Endothelial cell (in vitro differentiated cells): ENCODE measurements at regions not wholly inside any gene's neighbourhood (a gene's known extent, or its start where the extent isn't known, plus 50 kb on each side); places are given as distances from the start of the nearest gene placed in this dataset.

Experiments
- DNase-seq: peaks from one replicate; pipeline ENCODE4 v3.0.0; 2021; ENCODE audit warnings: low spot score
- H3K27ac Mint-ChIP-seq: one replicate; pipeline ENCODE4 v1.8.0; 2021; ENCODE audit warnings: mixed read lengths, inconsistent platforms; ENCODE audit not compliant: unreplicated experiment
- H3K27me3 Mint-ChIP-seq: one replicate; pipeline ENCODE4 v1.8.0; 2021; ENCODE audit warnings: mild to moderate bottlenecking, moderate library complexity, mixed read lengths, inconsistent platforms; ENCODE audit not compliant: unreplicated experiment
- H3K36me3 Mint-ChIP-seq: one replicate; pipeline ENCODE4 v1.8.0; 2021; ENCODE audit warnings: mild to moderate bottlenecking, low read depth, mixed read lengths, inconsistent platforms; ENCODE audit not compliant: unreplicated experiment
- H3K4me1 Mint-ChIP-seq: one replicate; pipeline ENCODE4 v1.8.0; 2021; ENCODE audit warnings: mild to moderate bottlenecking, mixed read lengths, inconsistent platforms; ENCODE audit not compliant: unreplicated experiment
- H3K4me3 Mint-ChIP-seq: one replicate; pipeline ENCODE4 v1.8.0; 2021; ENCODE audit warnings: mild to moderate bottlenecking, mixed read lengths, inconsistent platforms; ENCODE audit not compliant: unreplicated experiment
- H3K9me3 Mint-ChIP-seq: one replicate; pipeline ENCODE4 v1.8.0; 2021; ENCODE audit warnings: mixed read lengths, inconsistent platforms; ENCODE audit not compliant: unreplicated experiment
- CTCF ChIP-seq: fragments of 200-600 bp; sonication (generic); IDR thresholded peaks from one replicate; pipeline ENCODE4 v1.5.0; 2021; ENCODE audit warnings: antibody characterized with exemption; ENCODE audit not compliant: unreplicated experiment

- Mint-ChIP-seq H3K4me3 (no peak overlapping the region), H3K4me1 (peaks cover 31% of the 10 kb centered on the region), H3K36me3 (no peaks in the 10 kb centered on the region), H3K27me3 (peaks cover 3% of the 10 kb centered on the region), H3K9me3 (no peaks in the 10 kb centered on the region), H3K27ac (peak overlapping the region; percentile 5)
- no peak for TF ChIP-seq CTCF
- no peak for DNase-seq
Observed at GRCh38 chr18:22302144-22302543, 115.6 kb downstream of the CTAGE1 start.

- H3K27me3 Mint-ChIP-seq = peaks cover 3% of the 10 kb centered on the region
- TF ChIP-seq CTCF = no peak
- no peak overlapping the region for H3K27ac Mint-ChIP-seq
- no peak for DNase-seq
- H3K4me3 Mint-ChIP-seq = no peak overlapping the region
- H3K36me3 Mint-ChIP-seq = no peaks in the 10 kb centered on the region
- no peaks in the 10 kb centered on the region for H3K9me3 Mint-ChIP-seq
- peaks cover 31% of the 10 kb centered on the region for H3K4me1 Mint-ChIP-seq
Observed at GRCh38 chr18:22300665-22301636, 116.8 kb downstream of the CTAGE1 start.

- Mint-ChIP-seq H3K4me3 (no peak overlapping the region), H3K4me1 (peaks cover 18% of the 10 kb centered on the region)
Observed at GRCh38 chr18:22297008-22297407, 120.7 kb downstream of the CTAGE1 start.

GRCh38 chr18:22296304-22296703, 121.4 kb downstream of the CTAGE1 start:
- no peak for TF ChIP-seq CTCF
- DNase-seq = no peak
- Mint-ChIP-seq H3K27me3 (no peaks in the 10 kb centered on the region), H3K4me3 (no peak overlapping the region), H3K27ac (no peak overlapping the region), H3K4me1 (peaks cover 11% of the 10 kb centered on the region), H3K36me3 (no peaks in the 10 kb centered on the region), H3K9me3 (no peaks in the 10 kb centered on the region)

More at GRCh38 chr18:22297008-22297407, 120.7 kb downstream of the CTAGE1 start:
- no peaks in the 10 kb centered on the region for H3K27me3 Mint-ChIP-seq
- no peak for TF ChIP-seq CTCF
- no peaks in the 10 kb centered on the region for H3K36me3 Mint-ChIP-seq
- no peak for DNase-seq
- no peak overlapping the region for H3K27ac Mint-ChIP-seq
- H3K9me3 Mint-ChIP-seq = no peaks in the 10 kb centered on the region

- Mint-ChIP-seq H3K4me3 (no peak overlapping the region), H3K9me3 (no peaks in the 10 kb centered on the region), H3K27ac (no peak overlapping the region), H3K36me3 (no peaks in the 10 kb centered on the region), H3K27me3 (no peaks in the 10 kb centered on the region), H3K4me1 (peaks cover 3% of the 10 kb centered on the region)
- no peak for DNase-seq
- no peak for TF ChIP-seq CTCF
Observed at GRCh38 chr18:22293417-22293816, 124.0 kb downstream of the GATA6 start.
